Endothelial cell of umbilical vein (primary cell): ENCODE measurements at regions not wholly inside any gene's neighbourhood (a gene's known extent, or its start where the extent isn't known, plus 50 kb on each side); places are given as distances from the start of the nearest gene placed in this dataset.

Experiments used
- EZH2 ChIP-seq: IDR thresholded peaks from 2 replicates; pipeline ENCODE4 v1.6.1; 2012; ENCODE audit warnings: borderline replicate concordance, low read depth, mild to moderate bottlenecking, moderate library complexity, low read length, inconsistent platforms; ENCODE audit not compliant: severe bottlenecking
- MYC ChIP-seq: IDR thresholded peaks from one replicate; pipeline ENCODE4 v1.6.1; 2011; ENCODE audit warnings: mild to moderate bottlenecking, low read depth, low read length
- POLR2A ChIP-seq: IDR thresholded peaks from 2 replicates; pipeline ENCODE4 v1.6.1; 2012; ENCODE audit warnings: low read depth, mild to moderate bottlenecking, control low read depth, low read length
- POLR2AphosphoS5 ChIP-seq: IDR thresholded peaks from 2 replicates; pipeline ENCODE4 v1.6.1; 2012; ENCODE audit warnings: low read depth, mild to moderate bottlenecking, control low read depth, low read length, moderate library complexity; ENCODE audit not compliant: insufficient read depth
- TF ChIP-seq, protein P1 (sequence below), 2 donors: IDR thresholded peaks; 1 replicate in 1 of 2; 2 replicates in 1 of 2; pipeline ENCODE4 v1.5.1; 2011; ENCODE audit warnings: low read length in 2 of 2, mild to moderate bottlenecking in 2 of 2, moderate library complexity in 2 of 2, control low read depth in 1 of 2, inconsistent platforms in 1 of 2, low read depth in 1 of 2; ENCODE audit not compliant: insufficient read depth in 1 of 2; ENCODE audit errors: extremely low read depth in 1 of 2
- TF ChIP-seq, protein P2 (sequence below): IDR thresholded peaks from 2 replicates; pipeline ENCODE4 v1.6.1; 2011; ENCODE audit not compliant: insufficient read depth, insufficient read length

DNA sequence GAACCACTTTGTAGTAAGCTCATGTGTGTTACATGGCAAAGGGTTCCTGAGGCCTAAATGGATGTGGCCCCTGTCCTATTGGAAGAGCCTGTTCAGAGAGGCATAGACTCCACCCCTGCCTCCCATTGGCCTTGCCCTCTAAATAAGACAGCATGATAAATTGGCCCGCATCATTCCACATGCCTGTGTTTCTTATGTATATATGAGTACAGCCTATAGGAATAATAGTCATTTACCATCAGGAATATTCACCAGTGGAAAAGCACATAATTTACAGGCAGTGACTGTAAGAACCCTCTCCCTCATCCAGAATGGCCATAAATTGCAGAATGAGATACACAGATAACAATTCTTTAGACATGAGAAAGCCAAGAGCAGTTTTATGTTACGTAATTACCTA is 519.5 kb upstream of the DAB1 start:
- no peak for TF ChIP-seq POLR2AphosphoS5
- TF ChIP-seq, protein P1, sequence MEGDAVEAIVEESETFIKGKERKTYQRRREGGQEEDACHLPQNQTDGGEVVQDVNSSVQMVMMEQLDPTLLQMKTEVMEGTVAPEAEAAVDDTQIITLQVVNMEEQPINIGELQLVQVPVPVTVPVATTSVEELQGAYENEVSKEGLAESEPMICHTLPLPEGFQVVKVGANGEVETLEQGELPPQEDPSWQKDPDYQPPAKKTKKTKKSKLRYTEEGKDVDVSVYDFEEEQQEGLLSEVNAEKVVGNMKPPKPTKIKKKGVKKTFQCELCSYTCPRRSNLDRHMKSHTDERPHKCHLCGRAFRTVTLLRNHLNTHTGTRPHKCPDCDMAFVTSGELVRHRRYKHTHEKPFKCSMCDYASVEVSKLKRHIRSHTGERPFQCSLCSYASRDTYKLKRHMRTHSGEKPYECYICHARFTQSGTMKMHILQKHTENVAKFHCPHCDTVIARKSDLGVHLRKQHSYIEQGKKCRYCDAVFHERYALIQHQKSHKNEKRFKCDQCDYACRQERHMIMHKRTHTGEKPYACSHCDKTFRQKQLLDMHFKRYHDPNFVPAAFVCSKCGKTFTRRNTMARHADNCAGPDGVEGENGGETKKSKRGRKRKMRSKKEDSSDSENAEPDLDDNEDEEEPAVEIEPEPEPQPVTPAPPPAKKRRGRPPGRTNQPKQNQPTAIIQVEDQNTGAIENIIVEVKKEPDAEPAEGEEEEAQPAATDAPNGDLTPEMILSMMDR (IDR thresholded peaks at IDR 0.05; ENCODE audit: extremely low read depth in 1 of 2, insufficient read depth in 1 of 2, low read depth in 1 of 2, low read length in 2 of 2), result no peak
- TF ChIP-seq MYC, result no peak
- TF ChIP-seq EZH2, result no peak
- TF ChIP-seq POLR2A, result no peak
- TF ChIP-seq, protein P2, sequence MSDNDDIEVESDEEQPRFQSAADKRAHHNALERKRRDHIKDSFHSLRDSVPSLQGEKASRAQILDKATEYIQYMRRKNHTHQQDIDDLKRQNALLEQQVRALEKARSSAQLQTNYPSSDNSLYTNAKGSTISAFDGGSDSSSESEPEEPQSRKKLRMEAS, result no peak
